Endometrial microvascular endothelial cells (primary cell): ENCODE measurements at regions not wholly inside any gene's neighbourhood (a gene's known extent, or its start where the extent isn't known, plus 50 kb on each side); places are given as distances from the start of the nearest gene placed in this dataset.
"Not testable (repeated sequence)": the region's sequence is repeated elsewhere in the genome, so short reads cannot be mapped to it uniquely, and the experiment has no call there.

Experiments used
- in situ Hi-C: cut with HindIII; loops from 2 replicates; pipeline ENCODE4 v1.10.0; 2017; ENCODE audit warnings: low sequenced_read_pairs, low pct_unique_long_range_greater_than_20kb; ENCODE audit errors: inconsistent ontology term

DNA sequence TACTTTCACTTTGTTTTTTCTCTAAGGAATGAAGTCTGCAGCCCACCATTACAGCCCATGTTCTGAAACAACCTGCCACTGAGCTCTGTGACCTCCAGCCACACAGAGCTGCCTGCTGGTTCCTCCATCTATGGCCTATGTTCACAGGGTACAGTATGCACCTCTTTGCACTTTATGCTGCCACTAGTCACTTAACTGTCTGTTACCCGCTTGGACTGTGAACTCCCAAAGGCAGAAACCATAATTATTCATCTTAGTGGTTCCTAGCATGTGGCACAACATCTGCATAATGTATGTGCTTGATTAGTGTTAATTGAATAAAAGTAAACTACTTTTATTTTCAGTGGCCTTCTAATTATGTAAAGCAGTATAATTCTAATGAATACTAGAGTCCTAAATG is 95.5 kb upstream of the BET1 start:
- in situ Hi-C loops = no loop called here

DNA sequence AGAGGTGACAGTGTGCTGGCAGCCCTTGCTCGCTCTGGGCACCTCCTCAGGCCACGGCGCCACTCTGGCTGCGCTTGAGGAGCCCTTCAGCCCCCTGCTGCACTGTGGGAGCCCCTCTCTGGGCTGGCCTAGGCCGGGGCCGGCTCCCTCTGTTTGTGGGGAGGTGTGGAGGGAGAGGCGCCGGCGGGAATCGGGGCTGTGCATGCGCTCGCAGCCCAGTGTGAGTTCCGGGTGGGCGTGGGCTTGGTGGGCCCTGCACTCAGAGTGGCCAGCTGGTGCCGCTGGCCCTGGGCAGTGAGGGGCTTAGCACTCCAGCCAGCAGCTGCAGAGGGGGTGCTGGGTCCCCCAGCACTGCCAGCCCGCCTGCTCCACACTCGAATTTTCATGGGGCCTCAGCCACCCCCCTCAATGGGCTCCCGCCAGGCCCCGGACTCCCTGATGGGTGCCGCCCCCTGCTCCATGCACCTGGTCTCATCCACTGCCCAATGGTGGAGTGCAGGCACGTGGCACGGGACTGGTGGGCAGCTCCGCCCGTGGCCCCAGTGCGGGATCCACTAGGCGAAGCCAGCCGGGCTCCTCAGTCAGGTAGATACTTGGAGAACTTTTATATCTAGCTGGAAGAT is 96.7 kb upstream of the BET1 start:
- in situ Hi-C loops = no loop called here

DNA sequence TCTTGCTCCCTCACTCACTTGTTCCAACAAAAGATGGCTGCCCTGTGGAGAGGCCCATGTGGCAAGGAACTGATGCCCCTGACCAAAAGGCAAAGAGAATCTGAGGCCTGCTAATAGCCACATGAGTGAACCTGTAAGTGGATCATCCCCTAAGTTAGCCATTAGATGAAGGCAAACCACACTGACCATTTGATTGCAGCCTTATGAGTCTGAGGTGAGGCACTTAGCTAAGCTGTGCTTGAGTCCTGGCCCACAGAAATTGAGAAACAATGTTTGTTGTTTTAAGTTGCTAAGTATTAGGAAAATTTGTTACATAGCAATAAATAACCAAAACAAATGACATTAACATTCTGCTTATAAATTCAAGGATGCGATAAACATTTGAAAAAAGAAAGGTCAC is 100.1 kb upstream of the BET1 start:
- in situ Hi-C loops = no loop called here

DNA sequence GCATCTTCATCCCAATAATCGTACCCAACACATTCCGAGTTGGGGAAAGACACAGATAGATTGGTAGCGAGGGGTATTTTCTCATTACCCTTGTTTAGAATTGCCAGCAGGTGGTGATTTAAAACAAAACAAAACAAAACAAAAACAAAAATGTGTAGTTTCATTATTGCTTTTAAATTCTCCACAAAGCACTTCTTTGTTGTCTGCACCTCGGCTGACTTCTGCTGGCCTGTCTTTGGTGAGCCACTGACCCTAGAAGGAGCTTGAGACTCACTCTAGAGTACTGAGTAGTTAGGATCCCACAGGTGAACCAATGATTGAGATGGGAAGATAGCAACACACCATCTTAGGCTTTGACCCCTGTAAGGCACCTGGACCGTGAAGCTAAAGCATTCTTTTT is 105.4 kb upstream of the BET1 start:
- in situ Hi-C loops = no loop called here

DNA sequence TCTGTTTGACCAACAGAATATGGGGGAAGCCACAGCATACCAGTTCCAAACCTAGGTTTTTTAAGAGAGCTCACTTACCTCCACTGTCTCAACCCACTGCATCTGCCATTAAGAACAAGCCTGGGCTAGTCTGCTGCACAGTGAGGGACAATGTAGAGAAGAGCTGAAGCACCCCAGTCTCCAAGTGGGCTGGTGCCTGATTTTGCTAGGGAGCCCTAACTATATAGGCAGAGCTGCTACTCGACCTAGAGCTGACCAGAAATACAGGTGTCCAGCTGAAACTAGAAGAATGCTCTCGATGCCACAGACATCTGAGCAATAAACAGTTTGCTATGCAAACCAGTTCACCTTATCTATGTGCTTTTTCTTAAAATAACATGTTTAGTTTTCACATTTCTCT is 106.9 kb upstream of the BET1 start:
- in situ Hi-C loops = no loop called here

DNA sequence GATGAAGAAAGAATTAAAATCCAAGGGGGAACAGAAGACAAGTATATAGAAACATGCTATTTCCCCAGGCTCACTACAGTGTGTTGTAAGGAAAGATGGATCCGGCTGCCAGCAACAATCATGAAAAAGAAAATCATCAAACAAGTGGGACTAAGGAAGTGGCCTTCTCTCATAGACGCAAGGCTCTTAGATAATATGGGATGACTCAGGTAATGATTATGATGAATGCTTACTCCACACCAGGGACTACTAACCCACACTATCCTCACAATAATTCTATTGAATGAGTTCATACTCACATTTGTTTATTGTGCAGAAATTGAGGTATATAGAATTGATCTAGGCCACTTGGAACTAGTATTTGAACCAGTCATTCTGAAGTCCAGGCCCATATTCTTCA is 111.2 kb upstream of the BET1 start:
- in situ Hi-C loops = no loop called here

DNA sequence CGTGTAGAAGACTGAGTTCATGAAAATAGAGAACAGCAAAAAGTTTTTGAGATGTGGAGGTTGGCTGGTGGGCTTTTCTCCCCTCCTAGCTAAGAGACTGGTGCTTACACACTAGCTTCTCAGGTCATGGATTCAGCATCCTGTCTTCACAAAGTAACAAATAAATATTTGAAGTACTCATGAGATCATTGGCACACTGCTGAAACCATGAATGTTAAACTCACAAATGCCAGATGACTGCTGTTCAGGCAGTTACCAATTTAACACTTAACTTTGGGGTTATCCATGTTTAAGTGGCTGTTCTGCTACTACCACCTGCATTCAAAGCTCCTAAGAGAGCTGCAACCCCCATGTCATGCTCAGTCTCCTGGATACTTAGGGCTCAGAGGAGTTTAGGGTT is 119.0 kb upstream of the BET1 start:
- in situ Hi-C loops = no loop called here

DNA sequence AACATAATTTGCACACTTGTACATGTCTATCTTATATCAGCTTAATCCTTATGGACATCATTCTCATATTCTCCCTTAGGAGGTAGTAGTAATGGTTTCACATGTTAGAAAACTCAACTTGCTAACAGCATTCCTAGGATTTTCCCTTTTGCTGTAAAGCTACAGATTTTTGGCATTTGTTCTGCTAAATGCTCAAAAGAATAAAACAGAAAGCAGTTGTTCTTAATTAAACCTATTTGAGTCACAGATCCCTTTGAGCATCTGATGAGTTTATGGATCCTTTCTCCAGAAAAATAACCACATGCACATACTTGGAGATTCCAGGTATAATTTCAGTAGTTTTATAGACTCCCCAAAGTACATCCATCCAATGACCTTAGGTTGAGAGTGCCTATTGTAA is 122.9 kb upstream of the BET1 start:
- in situ Hi-C loops = no loop called here

DNA sequence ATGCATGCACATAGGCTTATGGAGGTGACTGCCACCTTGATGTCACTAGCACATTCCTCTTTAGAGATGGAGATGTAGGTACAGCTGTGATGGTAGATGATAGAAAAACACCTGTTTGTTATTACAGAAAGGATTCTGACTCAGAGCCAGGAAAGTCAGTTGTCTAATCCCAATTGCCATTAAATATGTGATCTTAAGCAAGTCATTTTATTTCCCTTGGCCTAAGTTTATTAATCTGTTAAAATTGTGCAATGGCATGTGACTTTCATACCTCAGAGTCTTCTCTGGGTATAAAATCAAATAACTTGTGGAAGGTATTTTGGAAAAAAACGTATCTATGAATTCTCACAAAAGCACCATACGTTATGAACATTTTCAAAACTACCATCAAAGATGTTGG is 123.9 kb upstream of the BET1 start:
- in situ Hi-C loops = no loop called here

DNA sequence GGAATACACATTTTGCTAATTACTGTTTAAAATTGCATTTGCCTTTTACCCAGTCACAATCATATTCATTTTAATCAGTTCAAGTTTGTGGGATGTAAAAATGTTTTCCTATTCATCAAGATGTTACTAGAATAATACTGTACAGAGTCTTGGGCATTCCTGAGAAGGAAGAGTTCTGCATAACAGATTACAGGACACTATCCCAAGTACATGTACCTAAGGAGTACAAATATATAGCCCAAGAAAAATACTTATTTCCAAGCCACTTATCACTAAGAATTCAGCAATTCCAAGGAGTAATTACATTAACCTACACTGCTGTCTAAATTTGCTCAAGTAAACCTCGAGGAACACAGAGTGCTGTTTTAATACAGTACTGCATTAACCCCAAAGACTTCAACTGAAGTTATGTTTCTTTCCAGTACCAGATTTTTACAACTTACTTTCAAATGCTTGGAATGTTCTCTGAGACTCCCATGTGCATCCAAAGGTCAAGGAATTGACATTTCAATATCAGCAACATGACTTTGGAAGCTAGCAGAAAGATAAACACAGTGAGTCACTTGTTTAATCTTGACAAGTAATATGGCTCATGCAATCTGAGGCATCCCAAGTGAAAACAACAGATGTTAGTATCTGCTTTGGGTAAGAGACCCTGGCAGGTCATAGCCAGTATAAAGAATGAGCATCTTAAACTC is 125.4 kb upstream of the BET1 start:
- in situ Hi-C loops = no loop called here

DNA sequence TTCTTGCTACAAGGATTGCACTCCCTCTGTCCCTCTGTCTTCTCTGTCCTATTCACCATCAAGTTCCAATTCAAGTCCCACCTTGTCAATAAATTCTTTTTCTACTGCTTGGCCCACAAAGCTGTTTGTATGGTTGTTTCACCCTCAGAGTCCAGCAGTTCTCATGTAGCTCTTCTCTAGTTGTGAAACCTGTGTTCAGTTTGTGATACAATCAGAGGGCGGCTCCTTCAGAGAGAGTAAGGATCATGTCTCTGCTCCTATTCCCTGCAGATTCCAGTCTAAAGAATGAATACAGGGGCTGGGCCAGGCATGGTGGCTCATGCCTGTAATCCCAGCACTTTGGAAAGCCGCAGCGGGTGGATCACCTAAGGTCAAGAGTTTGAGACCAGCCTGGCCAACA is 126.6 kb upstream of the BET1 start:
- in situ Hi-C loops = no loop called here

DNA sequence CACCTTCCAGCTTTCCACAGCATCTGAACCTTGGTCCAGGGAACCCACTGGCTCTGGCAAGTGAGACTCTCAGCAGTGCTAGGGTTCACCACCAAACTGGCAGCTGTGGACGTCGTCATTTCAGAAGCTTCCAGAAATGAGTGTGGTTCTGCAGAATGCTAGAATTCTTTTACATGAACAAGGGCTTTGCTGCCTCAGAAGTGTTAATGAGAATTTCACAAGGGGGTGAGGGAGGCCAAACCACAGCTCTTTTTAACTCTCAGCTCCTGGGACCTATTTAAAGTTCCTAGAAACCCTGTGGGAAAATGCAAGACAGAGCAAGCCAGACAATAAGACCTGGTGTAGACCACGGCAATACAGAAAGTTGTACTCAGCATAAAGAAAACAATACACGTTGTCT is 129.3 kb upstream of the BET1 start:
- in situ Hi-C loops = no loop called here

DNA sequence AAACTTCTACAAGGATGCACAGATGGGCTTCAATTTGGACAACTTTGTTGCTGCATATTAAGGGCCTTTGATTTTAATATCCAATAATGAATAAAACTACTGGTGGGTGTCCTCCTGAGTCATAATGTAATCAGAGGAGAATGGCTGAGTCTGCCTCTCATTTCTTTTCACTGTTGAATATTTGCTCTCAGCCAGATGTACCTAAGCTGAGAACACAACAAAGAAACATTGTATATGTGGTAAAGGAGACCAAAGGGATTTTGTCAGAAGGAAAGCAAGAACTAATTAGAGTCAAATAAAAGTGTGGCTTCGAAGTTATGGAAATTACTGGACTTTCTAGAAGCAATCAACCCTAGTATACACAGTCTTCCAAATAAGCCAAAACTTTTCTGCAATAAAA is 131.0 kb upstream of the BET1 start:
- in situ Hi-C loops = no loop called here

DNA sequence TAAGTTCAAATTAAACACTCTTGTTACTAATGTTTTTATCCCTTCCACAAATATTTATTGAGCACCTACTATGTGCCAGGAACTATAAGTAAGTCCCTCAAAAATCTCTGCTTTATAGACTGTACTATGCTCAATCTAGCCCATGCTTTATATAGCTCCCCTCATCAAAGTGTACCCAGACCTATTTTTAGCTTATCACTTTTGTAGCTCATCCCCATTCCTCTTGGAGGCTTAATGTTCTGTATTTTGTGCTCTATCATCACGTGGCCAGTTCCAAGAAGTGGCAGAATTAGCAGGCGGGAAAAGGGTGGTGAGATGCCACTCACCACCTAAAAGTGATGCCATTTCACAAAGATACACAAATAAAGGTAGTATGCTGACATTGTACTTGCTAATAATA is 138.1 kb upstream of the BET1 start:
- in situ Hi-C loops = no loop called here

DNA sequence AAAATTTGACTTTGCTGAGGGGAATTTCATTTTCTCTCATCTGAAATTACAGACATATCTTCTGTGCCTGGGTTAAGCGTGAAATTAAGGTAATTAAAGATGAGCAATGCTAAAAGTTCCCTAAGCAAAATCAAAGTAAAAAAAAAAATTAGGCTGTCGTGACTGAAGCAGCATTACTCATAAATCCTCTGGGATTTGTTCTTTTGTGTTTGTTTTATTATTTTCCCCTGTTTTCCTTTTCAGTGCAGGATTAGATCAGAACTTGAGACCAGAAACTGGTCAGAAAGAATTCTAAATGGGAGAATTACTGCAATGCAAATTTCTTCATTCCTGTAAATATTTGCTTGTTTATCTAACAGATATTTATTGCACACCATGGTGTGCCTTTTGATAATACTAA is 141.4 kb upstream of the BET1 start:
- in situ Hi-C loops = no loop called here

DNA sequence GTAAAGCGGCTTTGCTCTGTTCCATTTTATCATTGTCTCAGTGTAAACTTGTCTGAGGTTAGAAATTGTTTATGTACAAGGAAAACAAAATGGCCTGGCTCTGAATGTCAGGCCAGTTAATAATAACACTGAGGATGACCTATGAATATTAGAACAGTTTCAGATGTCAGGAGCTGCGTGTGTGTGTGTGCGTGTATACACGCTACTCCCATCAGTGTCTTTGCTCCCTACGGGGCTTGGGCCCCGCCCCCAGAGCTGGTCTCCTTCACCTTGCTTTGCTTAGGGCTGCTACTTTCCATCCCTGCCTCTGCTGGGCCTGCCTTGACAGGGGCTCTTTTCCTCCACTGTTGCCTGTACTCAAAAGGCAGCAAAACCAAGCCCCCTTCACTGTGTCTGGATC is 142.3 kb upstream of the BET1 start:
- in situ Hi-C loops = no loop called here

DNA sequence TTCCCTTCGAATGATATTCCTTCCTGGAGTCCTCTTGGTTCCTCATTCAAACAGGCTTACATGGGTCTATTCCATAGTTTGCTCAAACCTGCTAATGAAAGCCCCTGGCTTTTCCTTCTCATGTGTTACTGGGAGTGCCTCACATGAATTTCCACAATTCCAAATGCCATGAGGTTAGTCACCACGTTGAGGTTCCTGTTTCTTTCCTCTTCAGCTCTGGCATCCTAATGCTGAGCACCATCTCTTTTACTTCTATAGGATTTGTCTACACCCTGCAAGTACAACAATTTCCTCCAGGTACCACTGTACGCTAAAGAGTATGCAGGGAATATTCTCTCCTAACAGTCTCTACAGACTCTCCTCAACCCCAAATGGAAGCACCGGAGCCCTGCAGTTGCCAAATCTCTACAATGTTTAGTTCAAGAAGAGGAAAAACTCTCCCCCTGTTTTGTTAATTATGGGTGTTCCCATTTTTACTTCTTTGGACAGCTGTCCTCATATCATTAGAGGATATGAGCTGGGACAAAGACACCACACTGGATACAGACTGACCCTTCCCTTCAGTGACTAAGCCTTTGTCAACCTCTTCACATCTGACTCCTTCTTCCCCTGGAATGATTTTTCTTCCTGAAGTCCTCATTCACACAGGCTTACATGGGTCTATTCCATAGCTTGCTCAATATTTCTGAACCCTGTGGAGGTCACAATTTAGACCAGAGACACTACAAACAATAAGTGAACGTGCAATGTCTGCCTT is 145.8 kb upstream of the BET1 start:
- in situ Hi-C loops = no loop called here

DNA sequence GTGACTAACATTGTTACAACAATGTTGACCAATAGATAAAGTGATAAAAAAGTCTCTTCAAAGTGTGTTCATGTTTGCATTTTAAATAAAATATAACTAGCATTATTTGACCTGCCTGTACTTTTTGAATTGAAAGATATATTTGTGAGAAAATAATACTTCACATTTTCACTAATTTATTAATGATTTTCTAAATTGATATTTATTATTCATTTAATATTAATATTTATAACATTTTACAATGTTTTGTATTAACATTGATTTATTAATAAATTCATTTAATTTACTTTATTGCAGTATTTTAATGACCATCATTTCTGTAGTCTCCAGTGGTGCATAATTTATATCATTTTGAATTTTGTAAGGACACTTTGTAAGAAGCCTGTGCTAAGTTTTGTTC is 150.0 kb upstream of the BET1 start:
- in situ Hi-C loops = no loop called here

DNA sequence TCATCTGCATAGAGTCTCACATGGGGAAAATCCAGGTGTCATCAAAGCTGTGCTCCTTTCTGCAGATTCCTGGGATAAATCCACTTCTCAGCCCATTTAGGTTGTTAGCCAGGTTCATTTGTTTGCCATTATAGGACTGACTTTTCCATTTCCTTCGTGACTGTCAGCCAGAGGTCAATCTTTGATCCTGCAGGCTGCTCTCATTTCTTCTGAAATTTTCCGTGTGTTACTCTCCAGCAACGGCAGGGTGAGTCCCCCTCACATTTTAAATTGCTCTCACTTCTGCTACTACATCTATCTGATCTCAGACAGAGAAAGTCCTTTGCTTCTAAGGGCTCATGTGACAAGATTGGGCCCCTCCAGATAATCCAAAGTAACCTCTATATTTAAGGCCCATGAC is 150.7 kb upstream of the BET1 start:
- in situ Hi-C loops = no loop called here

DNA sequence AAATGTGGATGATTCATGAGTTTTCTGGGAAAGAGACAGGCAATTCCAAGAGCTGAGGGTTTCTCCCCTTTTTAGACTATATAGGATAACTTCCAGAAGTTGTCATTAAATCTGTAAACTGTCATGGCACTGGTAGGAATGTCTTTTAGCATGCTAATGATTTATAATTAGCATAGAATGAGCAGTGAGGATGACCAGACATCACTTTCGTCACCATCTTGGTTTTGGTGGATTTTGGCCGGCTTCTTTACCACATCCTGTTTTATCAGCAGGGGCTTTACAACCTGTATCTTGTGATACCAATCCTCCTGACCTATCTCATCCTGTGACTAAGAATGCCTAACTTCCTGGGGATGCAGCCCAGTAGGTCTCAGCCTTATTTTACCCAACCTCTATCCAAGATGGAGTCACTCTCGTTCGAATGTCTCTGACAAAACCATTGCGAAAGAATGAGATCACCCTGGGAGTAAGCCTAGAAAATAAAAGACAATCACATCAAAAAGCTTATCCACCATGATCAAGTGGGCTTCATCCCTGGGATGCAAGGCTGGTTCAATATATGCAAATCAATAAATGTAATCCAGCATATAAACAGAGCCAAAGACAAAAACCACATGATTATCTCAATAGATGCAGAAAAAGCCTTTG is 153.6 kb upstream of the BET1 start:
- in situ Hi-C loops = not testable (repeated sequence)
